GM12865 (cell line): ENCODE measurements at regions not wholly inside any gene's neighbourhood (a gene's known extent, or its start where the extent isn't known, plus 50 kb on each side); places are given as distances from the start of the nearest gene placed in this dataset.
A peak's percentile ranks its signal among the peaks of the same experiment; 100 is the strongest.
"Not testable (repeated sequence)": the region's sequence is repeated elsewhere in the genome, so short reads cannot be mapped to it uniquely, and the experiment has no call there.

Experiments
- DNase-seq: peaks from one replicate; pipeline ENCODE4 v3.0.0; 2010; ENCODE audit warnings: low read depth
- H3K4me3 ChIP-seq: 2 replicates; pipeline ENCODE4 v1.5.1; 2011; ENCODE audit warnings: mild to moderate bottlenecking, low read depth, low read length, control low read depth
- CTCF ChIP-seq: IDR thresholded peaks from 2 replicates; pipeline ENCODE4 v1.5.1; 2011; ENCODE audit warnings: low read length, control low read depth, low read depth, inconsistent platforms; ENCODE audit not compliant: insufficient read depth; ENCODE audit errors: missing control alignments

DNA sequence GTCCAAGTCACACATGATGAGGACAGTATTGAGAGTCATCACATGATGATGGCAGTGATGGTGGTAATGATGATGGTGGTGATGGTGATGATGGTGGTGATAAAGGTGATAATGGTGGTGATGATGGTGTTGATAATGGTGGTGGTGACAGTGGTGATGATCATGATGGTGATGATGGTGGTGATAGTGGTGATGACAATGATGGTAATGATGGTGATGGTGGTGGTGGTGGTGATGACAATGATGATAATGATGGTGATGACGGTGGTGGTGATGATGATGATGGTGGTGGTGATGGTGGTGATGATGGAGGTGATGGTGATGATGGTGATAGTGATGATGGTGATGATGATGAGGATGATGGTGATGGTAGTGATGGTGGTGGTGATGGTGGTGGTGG is 190.2 kb upstream of the ZNF469 start:
- no peak overlapping the region for H3K4me3 ChIP-seq
- no peak for TF ChIP-seq CTCF
- DNase-seq, result no peak

DNA sequence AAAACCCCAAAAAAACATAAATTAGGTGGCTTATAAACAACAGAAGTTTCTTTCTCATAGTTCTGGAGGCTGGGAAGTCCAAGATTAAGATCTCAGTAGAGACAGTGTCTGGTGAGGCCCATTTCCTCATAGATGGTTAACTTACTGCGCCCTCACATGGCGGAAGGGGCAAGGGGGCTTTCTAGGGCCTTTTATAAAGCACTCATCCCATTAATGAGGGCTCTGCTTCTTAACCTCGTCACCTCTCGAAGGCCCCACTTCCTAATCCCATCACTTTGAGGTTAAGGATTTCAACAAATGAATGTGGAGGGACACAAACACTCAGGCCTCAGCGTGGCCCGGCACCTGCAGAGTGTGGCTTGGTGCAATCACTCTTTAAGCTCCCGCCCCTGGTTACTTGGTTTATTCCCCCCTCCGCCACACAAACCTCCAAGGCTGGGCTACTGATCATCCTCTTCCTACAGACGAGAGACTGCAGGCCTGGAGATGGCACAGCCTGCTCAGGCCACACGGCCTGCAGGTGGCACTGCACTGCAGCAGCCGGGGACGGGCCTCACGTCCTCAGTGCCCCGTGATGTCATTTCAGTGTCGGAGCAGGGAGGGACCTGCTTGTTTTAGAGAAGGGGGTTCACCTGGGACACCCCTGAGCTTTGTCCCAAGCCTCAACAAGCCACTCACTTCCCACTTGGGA is 188.9 kb upstream of the ZNF469 start:
- not testable (repeated sequence) for H3K4me3 ChIP-seq
- peak; percentile 48 for DNase-seq
- peak; percentile 45 for TF ChIP-seq CTCF

- DNase-seq, result no peak
- H3K4me3 ChIP-seq, result no peak overlapping the region
- TF ChIP-seq CTCF, result no peak
Observed at GRCh38 chr16:88194397-88195268, 188.1 kb upstream of the ZNF469 start.

- no peak overlapping the region for H3K4me3 ChIP-seq
- no peak for TF ChIP-seq CTCF
- DNase-seq, result no peak
Observed at GRCh38 chr16:88195269-88195705, 187.5 kb upstream of the ZNF469 start.

- no peak for TF ChIP-seq CTCF
- no peak overlapping the region for H3K4me3 ChIP-seq
- DNase-seq, result no peak
Observed at GRCh38 chr16:88195911-88196465, 186.8 kb upstream of the ZNF469 start.

- DNase-seq, result no peak
- no peak overlapping the region for H3K4me3 ChIP-seq
- no peak for TF ChIP-seq CTCF
Observed at GRCh38 chr16:88196471-88197400, 186.0 kb upstream of the ZNF469 start.
